ENCODE measurements at regions not wholly inside any gene's neighbourhood (a gene's known extent, or its start where the extent isn't known, plus 50 kb on each side); places are given as distances from the start of the nearest gene placed in this dataset.
"Not testable (repeated sequence)": the region's sequence is repeated elsewhere in the genome, so short reads cannot be mapped to it uniquely, and the experiment has no call there.

DNA sequence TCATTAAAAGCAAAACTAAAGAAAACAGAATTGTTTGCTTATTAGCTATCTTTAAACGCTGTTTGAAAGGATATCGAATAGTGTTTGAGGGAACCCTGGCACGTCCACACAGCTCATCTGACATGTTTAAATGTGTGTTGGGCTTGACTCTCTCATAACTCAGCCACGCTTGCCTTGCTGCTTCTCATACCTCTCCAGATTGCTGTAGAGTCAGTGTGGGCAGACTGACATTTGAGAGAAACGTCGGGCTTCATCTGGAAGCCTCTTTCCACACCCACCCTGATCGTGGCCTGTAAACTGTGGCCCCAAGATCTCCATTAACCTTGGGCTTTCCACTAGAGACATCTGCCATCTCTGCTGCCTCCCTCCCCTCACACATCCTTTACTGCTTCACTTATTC is 226.4 kb upstream of the PLGLB2 start:
- TF ChIP-seq POLR2A, MYC (IDR thresholded peaks at IDR 0.05; ENCODE audit: low read depth, low read length): not testable (repeated sequence)
